ENCODE measurements at regions not wholly inside any gene's neighbourhood (a gene's known extent, or its start where the extent isn't known, plus 50 kb on each side); places are given as distances from the start of the nearest gene placed in this dataset.

DNA sequence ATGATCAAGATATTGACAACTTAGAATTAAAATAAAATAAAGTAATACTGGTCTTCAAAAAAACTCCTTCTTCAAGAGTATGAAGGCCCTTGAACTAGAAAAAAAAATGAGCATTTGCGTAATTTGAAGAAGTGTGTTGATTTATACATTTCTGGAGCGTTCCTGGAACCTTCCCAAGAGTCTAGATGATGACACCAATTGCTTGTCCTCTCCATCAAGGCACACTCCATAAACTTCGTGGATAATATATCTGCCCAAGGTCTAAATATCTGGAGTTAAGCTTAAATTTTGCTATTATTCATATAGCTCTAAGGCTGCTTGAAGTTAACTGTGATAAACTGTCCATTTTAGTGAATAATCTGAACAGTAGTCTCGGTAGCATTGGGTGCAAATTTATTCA is 361.3 kb upstream of the CNTN5 start:
- TF ChIP-seq, protein P1, sequence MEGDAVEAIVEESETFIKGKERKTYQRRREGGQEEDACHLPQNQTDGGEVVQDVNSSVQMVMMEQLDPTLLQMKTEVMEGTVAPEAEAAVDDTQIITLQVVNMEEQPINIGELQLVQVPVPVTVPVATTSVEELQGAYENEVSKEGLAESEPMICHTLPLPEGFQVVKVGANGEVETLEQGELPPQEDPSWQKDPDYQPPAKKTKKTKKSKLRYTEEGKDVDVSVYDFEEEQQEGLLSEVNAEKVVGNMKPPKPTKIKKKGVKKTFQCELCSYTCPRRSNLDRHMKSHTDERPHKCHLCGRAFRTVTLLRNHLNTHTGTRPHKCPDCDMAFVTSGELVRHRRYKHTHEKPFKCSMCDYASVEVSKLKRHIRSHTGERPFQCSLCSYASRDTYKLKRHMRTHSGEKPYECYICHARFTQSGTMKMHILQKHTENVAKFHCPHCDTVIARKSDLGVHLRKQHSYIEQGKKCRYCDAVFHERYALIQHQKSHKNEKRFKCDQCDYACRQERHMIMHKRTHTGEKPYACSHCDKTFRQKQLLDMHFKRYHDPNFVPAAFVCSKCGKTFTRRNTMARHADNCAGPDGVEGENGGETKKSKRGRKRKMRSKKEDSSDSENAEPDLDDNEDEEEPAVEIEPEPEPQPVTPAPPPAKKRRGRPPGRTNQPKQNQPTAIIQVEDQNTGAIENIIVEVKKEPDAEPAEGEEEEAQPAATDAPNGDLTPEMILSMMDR (IDR thresholded peaks at IDR 0.05): no peak
- no peak for TF ChIP-seq EZH2 (IDR thresholded peaks at IDR 0.05; ENCODE audit: borderline replicate concordance, insufficient read depth, low read depth, low read length, poor library complexity, severe bottlenecking)
